ENCODE measurements at regions not wholly inside any gene's neighbourhood (a gene's known extent, or its start where the extent isn't known, plus 50 kb on each side); places are given as distances from the start of the nearest gene placed in this dataset.

- no peak for TF ChIP-seq SRF (IDR thresholded peaks at IDR 0.05; ENCODE audit: low read depth, low read length)
- no peak for TF ChIP-seq CHD7 (IDR thresholded peaks at IDR 0.05; ENCODE audit: insufficient replicate concordance, low read length)
Observed at GRCh38 chr20:60272790-60273189, 314.6 kb downstream of the CDH26 start (continued).

All from H1 (cell line).